GM12878 (cell line): ENCODE measurements at regions not wholly inside any gene's neighbourhood (a gene's known extent, or its start where the extent isn't known, plus 50 kb on each side); places are given as distances from the start of the nearest gene placed in this dataset.

Experiments used
- ASH2L ChIP-seq: fragments of 300-600, 200-600 bp; sonication (generic); IDR thresholded peaks from 2 replicates; pipeline ENCODE4 v1.6.1; 2017; ENCODE audit warnings: low read depth, mild to moderate bottlenecking, borderline replicate concordance
- CTCF ChIP-seq, 3 experiments: IDR thresholded peaks in 2 of 3; conservative IDR thresholded peaks in 1 of 3; 2 replicates each; pipeline ENCODE4 v1.5.1; 2011; ENCODE audit warnings: low read depth in 3 of 3, low read length in 3 of 3, mild to moderate bottlenecking in 3 of 3, control low read depth in 2 of 3, moderate library complexity in 2 of 3, inconsistent platforms in 1 of 3, mixed read lengths in 1 of 3; ENCODE audit not compliant: control insufficient read depth in 2 of 3, insufficient read depth in 1 of 3; ENCODE audit errors: extremely low read depth in 1 of 3
- DPF2 ChIP-seq: fragments of 450-650 bp; IDR thresholded peaks from 2 replicates; pipeline ENCODE4 v1.6.1; 2017; ENCODE audit warnings: mild to moderate bottlenecking
- FOS ChIP-seq: IDR thresholded peaks from 3 replicates; pipeline ENCODE4 v1.6.1; 2011; ENCODE audit warnings: borderline replicate concordance; ENCODE audit not compliant: insufficient read length; ENCODE audit errors: extremely low read depth
- HDAC6 ChIP-seq: fragments of 200-600 bp; sonication (generic); IDR thresholded peaks from one replicate; pipeline ENCODE4 v1.8.0; 2017; ENCODE audit warnings: antibody characterized with exemption; ENCODE audit not compliant: unreplicated experiment
- JUNB ChIP-seq: IDR thresholded peaks from 2 replicates; pipeline ENCODE4 v1.6.1; 2016; ENCODE audit warnings: antibody characterized with exemption, mild to moderate bottlenecking
- KDM1A ChIP-seq: fragments of 200-600 bp; sonication (generic); IDR thresholded peaks from 2 replicates; pipeline ENCODE4 v1.6.1; 2016; ENCODE audit warnings: borderline replicate concordance
- NR2C2 ChIP-seq: IDR thresholded peaks from 2 replicates; pipeline ENCODE4 v1.6.1; 2011; ENCODE audit warnings: borderline replicate concordance, low read depth; ENCODE audit not compliant: control insufficient read depth, insufficient read length
- POLR2AphosphoS5 ChIP-seq: IDR thresholded peaks from 2 replicates; pipeline ENCODE4 v1.6.1; 2011; ENCODE audit warnings: mild to moderate bottlenecking, low read length, inconsistent platforms
- RFX5 ChIP-seq: IDR thresholded peaks from 2 replicates; pipeline ENCODE4 v1.6.1; 2011; ENCODE audit warnings: low read depth, low read length, improper control_type of control experiment
- SRF ChIP-seq, 2 experiments: IDR thresholded peaks; 2 replicates each; pipeline ENCODE4 v1.6.1; 2011; ENCODE audit warnings: low read depth in 2 of 2, low read length in 2 of 2, mild to moderate bottlenecking in 1 of 2, moderate library complexity in 1 of 2
- YY1 ChIP-seq: IDR thresholded peaks from 2 replicates; pipeline ENCODE4 v1.6.1; 2011; ENCODE audit warnings: low read depth, mild to moderate bottlenecking, low read length

GRCh38 chrX:141975839-141976238 is 72.1 kb downstream of the MAGEC1 start:
- no peak for TF ChIP-seq NR2C2
- no peak for TF ChIP-seq CTCF (IDR thresholded peaks at IDR 0.05 in 2 of 3, conservative IDR thresholded peaks at IDR 0.05 in 1 of 3; ENCODE audit: control insufficient read depth in 2 of 3, extremely low read depth in 1 of 3, insufficient read depth in 1 of 3, low read depth in 3 of 3, low read length in 3 of 3)
- TF ChIP-seq KDM1A: no peak
- TF ChIP-seq POLR2AphosphoS5: no peak
- TF ChIP-seq ASH2L: no peak
- TF ChIP-seq JUNB: no peak
- no peak for TF ChIP-seq YY1
- no peak for TF ChIP-seq RFX5
- TF ChIP-seq HDAC6: no peak
- TF ChIP-seq SRF (IDR thresholded peaks at IDR 0.05; ENCODE audit: low read depth in 2 of 2, low read length in 2 of 2): no peak
- no peak for TF ChIP-seq DPF2
- no peak for TF ChIP-seq FOS
